Fibroblast of lung (primary cell): ENCODE measurements at regions not wholly inside any gene's neighbourhood (a gene's known extent, or its start where the extent isn't known, plus 50 kb on each side); places are given as distances from the start of the nearest gene placed in this dataset.

Experiments
- CTCF ChIP-seq, 2 donors: IDR thresholded peaks in 1 of 2; conservative IDR thresholded peaks in 1 of 2; 1 replicate in 1 of 2; 2 replicates in 1 of 2; pipeline ENCODE4 v1.5.1; 2011 to 2012; ENCODE audit warnings: low read length in 2 of 2, control low read depth in 1 of 2, inconsistent platforms in 1 of 2, low read depth in 1 of 2, mild to moderate bottlenecking in 1 of 2
- EZH2 ChIP-seq: IDR thresholded peaks from 2 replicates; pipeline ENCODE4 v1.5.1; 2012; ENCODE audit warnings: low read length, control low read depth, mild to moderate bottlenecking; ENCODE audit errors: missing control alignments

DNA sequence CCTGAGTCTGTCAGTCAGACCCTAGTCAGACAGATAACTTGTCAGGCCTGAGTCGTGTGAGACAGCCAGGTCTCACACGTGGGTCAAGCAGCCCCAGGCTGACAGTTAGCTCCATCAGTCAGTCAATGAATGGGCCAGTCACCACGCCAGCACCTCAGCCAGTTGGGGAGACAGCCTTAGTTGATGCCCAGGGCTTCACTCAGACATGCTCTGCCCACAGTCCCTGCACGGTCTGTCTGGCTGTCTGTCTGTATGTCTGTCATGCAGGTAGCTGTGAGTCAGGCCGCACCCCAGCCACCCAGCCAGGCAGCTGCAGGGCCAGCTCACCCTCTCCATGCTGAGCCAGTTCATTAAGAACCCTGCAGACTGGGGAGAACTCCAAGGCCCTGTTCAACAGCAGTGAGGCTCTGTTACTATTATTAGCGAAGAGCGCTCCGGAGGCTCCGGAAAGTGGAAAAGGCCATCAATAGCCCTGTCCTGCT, 141.1 kb upstream of the PCBD1 start:
- TF ChIP-seq CTCF (conservative IDR thresholded peaks at IDR 0.05 in 1 of 2, IDR thresholded peaks at IDR 0.05 in 1 of 2; ENCODE audit: low read depth in 1 of 2, low read length in 2 of 2), result no peak
- no peak for TF ChIP-seq EZH2
